ENCODE measurements at regions not wholly inside any gene's neighbourhood (a gene's known extent, or its start where the extent isn't known, plus 50 kb on each side); places are given as distances from the start of the nearest gene placed in this dataset.

DNA sequence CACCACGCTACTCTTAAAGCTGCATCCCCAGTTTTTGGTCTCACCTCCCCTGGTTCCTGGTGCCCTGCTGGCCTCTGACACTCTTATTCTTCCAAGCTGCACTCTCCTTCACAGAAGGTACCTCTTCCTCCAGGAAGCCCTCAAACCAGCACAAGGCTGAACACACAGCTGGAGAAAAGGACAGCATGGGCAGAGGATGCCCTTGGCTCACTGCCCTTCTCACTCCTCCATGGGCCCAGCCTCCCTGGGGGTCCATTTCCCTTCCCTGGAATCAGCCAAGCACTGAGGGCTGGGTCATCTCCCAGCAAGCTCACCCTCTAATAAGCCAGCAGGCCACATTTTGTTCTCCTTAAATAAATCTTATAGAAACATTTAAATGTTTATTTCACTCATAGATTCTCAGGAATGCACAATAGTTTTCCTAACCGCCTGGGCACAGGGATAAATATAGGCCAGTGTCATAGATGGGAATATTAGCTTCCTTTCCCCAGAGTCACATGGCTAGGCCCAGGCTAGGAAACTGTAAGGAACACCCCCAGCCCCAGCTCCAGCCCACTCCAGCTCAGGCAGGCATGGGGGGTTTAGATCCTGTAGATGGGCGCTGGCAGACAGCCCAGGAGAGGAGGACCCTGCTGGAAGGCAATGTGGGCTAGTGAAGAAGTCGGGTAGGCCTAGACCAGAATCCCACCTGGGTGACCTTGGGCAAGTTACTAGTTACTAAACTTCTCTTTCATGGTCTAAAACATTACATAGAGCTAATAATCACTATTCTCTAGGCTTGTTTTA is 51.5 kb downstream of the IRAG1 start:
- no peak for ATAC-seq
- intact Hi-C loops (cut with DNase I), result no loop called here
- DNase-seq (ENCODE audit: missing footprints), result no peak

DNA sequence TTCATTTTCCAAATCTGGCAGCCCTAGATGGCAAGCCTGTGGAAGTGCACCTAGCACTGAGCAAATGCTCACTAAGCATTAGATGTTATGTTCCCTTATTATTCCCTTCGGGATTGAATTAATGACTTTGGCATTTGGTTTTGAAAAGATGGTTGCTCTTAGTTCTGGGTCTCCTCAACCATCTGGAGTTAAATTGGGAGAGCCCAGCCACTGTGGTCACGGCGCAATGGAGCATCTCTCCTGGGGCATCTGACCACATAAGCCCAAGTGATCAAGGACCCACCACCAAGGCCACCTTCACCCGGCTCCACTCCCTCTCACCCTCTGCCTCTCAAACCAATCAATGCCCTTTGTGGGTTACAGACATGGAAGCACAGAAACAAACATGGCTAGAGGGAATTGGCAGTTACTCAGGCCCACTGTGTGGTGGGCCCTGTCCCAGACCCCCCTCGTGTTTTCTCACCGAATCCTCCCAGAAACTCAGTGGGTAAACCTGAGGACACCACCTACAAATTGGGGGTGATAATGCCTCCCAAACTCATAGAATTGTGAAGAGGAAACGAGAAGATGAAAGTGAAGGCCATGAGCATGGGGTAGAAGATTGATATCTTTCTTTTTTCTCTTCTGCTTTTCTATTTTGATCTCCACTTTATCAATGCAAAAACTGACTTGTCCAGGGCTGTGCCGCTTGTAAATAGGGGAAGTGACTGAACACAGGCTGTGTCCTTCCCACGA is 52.2 kb downstream of the IRAG1 start:
- peak; percentile 37 for ATAC-seq
- intact Hi-C loops (cut with DNase I), result no loop called here

DNA sequence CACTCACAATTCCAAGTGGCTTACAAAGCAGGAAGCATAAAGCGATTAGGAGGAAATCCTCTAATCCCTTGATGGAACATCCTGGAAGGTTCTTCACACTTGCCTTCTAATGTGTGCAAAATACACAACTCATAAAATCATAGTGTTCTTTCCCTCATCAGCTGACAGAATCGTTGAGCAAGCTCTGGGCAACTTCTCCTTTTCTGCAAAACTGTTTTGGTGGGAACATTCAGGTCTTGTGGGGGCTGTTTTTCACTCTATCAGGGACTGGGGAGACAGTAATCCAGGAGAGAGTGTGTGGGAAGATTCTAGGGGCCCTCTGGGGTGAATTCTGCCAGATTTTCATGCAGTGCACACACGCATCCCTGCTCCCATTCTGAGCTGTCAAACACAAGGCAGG is 53.2 kb downstream of the IRAG1 start:
- peak; percentile 48 for ATAC-seq

More for the DNA sequence above, 52.2 kb downstream of the IRAG1 start:
- no peak for DNase-seq (ENCODE audit: missing footprints)

DNA sequence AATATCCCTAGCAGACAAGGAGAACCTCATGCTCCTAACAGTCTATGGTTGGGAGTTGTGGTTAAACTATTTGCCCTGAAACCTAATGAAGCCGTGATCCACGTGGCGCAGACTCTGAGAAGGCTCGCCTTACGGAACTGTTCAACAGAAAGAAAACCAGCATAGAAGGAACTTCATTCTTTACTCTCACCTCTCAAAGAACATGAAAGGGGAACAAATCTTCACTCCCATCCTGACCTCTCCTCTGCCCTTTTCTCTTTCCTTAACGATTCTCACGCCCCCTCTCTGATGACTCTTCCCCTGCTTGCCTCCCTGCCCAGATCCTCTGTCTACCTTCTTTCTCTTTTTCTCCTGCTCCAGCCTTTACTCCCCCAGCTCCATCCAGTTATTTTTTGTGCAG is 54.2 kb downstream of the IRAG1 start:
- intact Hi-C loops (cut with DNase I), result no loop called here
- DNase-seq (ENCODE audit: missing footprints), result no peak
- no peak for ATAC-seq

More for the DNA sequence above, 53.2 kb downstream of the IRAG1 start:
- DNase-seq (ENCODE audit: missing footprints), result no peak
- intact Hi-C loops (cut with DNase I), result no loop called here

GRCh38 chr11:10638316-10638925 is 55.1 kb downstream of the IRAG1 start:
- no peak for ATAC-seq
- no peak for DNase-seq (ENCODE audit: missing footprints)
- intact Hi-C loops (cut with DNase I), result no loop called here

- DNase-seq (ENCODE audit: missing footprints) (no peak), ATAC-seq (no peak)
- intact Hi-C loops (cut with DNase I), result no loop called here
These were observed 55.8 kb downstream of the IRAG1 start for GRCh38 chr11:10637731-10638151.

GRCh38 chr11:10634407-10634806 is 59.1 kb downstream of the IRAG1 start:
- DNase-seq (ENCODE audit: missing footprints), result no peak
- ATAC-seq, result no peak
- intact Hi-C loops (cut with DNase I), result no loop called here

DNA sequence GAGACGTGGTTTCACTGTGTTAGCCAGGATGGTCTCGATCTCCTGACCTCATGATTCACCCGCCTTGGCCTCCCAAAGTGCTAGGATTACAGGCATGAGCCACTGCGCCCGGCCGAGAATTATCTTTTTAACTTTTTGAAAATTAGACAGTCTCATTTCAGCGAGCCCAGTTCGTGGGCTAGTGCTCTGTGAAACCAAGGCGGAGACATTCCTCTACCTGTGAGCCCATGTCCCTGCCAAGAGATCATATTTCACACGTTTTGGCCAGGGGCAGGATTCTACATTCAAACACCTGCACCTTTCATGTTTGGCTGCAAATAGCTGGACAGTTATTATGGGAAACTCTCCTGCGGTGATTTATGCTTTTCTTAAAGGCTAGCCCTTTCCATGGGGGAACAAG is 60.3 kb downstream of the IRAG1 start:
- intact Hi-C loops (cut with DNase I), result no loop called here
- ATAC-seq (no peak), DNase-seq (ENCODE audit: missing footprints) (no peak)

- DNase-seq (ENCODE audit: missing footprints) (no peak), ATAC-seq (no peak)
- intact Hi-C loops (cut with DNase I), result no loop called here
These were observed 61.1 kb downstream of the IRAG1 start for GRCh38 chr11:10632483-10632882.

- ATAC-seq, result no peak
These were observed 61.8 kb downstream of the IRAG1 start for GRCh38 chr11:10631761-10632160.

DNA sequence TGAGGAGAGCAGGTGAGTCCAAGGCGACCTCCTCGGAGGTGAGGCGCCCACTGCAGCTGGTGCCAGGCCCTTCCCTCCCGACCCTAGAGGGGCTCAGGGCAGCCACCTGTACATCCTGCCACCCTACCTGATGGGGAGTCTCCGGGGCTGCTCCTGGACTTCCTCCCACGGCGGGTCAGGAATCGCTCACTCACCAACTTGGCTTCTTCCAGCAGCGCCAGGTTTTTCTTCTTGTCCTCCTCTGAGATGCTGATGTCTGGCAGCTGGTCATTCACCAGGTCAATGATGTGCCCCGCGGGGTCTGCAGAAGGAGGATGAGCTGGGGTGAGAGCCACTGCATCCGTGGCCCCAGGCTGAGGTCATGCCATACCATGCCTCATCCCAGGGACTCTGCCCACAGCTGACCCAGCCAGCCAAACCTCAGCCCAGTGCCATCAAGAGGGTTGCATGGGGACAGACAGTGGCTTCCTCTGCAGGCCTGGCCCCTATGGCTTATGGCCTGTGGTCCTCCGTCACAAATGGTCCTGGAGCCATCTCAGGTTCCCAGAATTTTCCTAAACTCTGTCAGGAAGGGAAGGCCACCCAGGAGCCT is 61.0 kb upstream of the LYVE1 start:
- intact Hi-C loops (cut with DNase I), result no loop called here
- ATAC-seq (no peak), DNase-seq (ENCODE audit: missing footprints) (no peak)

More at GRCh38 chr11:10631761-10632160, 61.8 kb downstream of the IRAG1 start:
- no peak for DNase-seq (ENCODE audit: missing footprints)
- intact Hi-C loops (cut with DNase I), result no loop called here

DNA sequence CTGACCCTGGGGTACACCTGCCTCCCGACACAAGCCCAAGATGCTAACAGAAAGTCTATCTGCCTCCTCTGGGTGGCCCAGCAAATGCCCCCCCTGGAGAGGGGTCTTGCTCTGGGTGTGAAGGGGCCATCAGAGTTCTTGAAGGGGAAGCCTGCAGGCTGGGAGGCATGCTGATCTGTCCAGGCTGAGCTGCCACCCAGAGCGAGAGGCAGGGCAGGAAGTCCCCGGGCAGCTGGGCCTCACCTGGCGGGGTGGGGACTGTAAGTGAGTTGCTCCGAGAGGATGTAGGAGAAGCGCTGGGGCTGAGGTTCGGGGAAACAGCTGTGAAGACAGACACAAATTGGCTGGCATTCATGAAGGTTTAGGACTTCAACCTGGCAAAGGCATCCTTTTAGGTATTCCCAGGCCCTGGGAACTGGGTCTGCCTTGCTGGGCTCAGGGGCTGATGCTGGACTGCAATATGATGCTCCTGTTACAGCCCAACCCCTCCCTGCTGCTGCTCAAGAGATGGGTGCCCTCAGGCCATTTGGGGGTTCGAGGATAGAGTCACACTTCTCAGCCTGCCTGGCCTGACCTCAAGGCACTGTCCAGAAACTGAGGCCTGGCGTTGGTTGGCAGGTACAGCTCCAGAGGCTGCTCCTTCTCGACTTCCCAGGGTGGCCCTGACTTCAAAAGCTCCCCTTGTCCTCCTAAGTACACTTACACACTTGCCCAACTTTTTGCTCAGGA is 60.2 kb upstream of the LYVE1 start:
- no peak for ATAC-seq
- intact Hi-C loops (cut with DNase I), result no loop called here
- DNase-seq (ENCODE audit: missing footprints), result no peak

- ATAC-seq (no peak), DNase-seq (ENCODE audit: missing footprints) (no peak)
- intact Hi-C loops (cut with DNase I), result no loop called here
These were observed 59.4 kb upstream of the LYVE1 start for GRCh38 chr11:10627816-10628215.

GRCh38 chr11:10627291-10627690 is 58.8 kb upstream of the LYVE1 start:
- intact Hi-C loops (cut with DNase I), result no loop called here
- ATAC-seq (no peak), DNase-seq (ENCODE audit: missing footprints) (no peak)

DNA sequence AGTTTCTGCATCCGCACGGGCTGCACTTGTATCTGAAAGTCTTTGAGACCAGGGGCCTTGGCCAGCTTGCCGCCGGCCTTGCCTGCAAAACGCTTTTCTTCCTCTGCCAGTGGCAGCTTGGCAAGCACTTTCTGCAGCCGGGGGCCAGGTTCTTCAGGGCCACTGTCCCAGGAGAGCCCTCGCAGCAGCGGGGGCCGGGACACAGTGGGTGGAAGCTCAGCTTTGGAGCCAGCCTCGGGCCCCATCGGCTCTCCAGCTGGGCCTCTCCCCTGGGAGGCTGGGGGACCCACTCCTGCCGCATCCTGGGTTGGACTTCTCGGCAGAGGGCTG is 57.5 kb upstream of the LYVE1 start:
- intact Hi-C loops (cut with DNase I), result no loop called here
- ATAC-seq (no peak), DNase-seq (ENCODE audit: missing footprints) (no peak)

GRCh38 chr11:10625281-10625981 is 57.0 kb upstream of the LYVE1 start:
- DNase-seq (ENCODE audit: missing footprints) (no peak), ATAC-seq (no peak)
- intact Hi-C loops (cut with DNase I), result no loop called here

DNA sequence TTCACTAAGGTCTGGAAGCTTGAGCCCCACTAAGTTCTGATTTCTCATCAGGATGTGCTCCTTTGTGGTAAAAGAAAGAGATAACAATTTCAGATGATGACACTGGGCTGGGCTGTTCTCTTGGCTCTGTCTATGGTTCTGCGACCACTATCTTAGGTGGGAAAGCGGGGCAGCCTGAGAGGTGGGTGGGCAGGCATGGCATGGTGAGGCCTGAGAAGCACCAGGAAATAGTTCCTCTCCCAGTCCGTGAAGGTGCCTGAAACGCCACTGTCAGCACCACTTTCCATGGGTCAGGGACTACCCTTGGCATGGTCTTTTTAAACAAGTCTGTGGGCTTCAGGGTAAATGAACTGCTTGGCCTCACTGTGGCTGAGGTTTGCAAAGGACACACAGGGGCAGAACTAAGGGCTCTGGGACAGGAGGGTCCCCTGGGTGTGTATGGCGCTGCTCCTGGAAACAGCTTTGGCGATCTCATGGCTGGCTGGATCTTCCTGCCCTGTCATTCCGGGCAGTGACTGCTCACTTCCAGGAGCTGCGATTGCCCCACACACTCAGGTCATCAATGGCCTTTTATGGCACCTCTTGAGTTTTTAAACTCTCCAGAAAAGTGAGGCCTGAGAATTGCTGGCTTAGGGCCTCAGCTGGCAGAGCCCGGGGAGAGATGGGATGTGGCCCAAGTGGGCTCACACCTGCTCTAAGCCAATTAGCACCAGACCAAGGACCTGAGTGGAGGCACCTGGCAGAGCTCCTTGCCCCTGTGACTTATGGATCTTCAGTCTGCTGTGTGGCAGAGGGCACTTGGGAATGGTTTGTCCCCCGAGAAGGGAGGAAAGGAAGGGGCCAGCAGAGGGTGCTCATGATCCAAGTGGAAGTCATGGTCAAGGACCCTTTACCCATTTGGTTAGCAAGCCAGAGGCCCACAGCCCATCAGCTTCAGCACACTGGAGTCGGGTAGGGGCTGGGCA is 55.6 kb upstream of the LYVE1 start:
- DNase-seq (ENCODE audit: missing footprints) (no peak), ATAC-seq (no peak)
- intact Hi-C loops (cut with DNase I), result loop anchor here (5.0 kb wide), 1 partner anchor 113 kb away; no protein-coding TSS in a partner anchor
